PC-9 (cell line): ENCODE measurements at regions not wholly inside any gene's neighbourhood (a gene's known extent, or its start where the extent isn't known, plus 50 kb on each side); places are given as distances from the start of the nearest gene placed in this dataset.

Experiments
- CTCF ChIP-seq: fragments of 200-600 bp; sonication (generic); conservative IDR thresholded peaks from 2 replicates; pipeline ENCODE4 v1.6.1; 2017; ENCODE audit warnings: mixed run types, antibody characterized with exemption, mild to moderate bottlenecking, moderate library complexity
- EZH2 ChIP-seq: fragments of 200-600 bp; sonication (generic); IDR thresholded peaks from 2 replicates; pipeline ENCODE4 v1.8.0; 2017; ENCODE audit warnings: antibody characterized with exemption, low read depth

DNA sequence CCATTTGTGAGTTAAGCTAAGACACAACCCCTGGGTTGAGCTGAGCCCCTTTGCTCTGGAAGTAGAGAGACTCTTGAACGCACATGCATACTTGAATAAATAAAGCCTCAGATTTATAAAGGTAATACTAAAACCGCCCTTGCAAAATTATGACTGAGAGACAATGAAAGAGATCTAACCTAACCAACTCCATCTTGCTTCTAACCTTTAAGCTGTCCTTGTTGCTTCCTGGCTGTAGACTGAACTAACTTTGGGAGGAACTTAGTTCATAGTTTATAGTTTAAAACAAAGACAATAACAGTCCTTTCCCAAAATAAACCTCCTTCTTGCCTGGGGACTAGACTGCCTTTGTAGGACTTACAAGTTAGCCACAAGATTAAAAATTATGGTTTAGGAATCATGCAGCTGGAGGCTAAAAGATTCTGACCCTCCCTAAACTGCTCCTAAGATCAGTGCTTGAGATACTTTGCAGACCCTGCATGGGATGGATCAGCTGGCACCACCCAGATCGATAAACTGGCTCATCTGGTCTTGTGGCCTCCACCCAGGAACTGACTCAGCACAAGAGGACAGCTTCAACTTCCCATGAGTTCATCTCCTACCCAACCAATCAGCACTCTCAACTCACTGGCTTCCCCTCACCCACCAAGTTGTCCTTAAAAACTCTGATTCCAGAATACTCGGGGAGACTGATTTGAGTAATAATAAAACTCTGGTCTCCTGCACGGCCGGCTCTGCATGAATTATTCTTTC is 240.2 kb upstream of the SLC14A2 start:
- TF ChIP-seq CTCF (no peak), EZH2 (no peak)
